GM11168 (cell line): ENCODE measurements at regions not wholly inside any gene's neighbourhood (a gene's known extent, or its start where the extent isn't known, plus 50 kb on each side); places are given as distances from the start of the nearest gene placed in this dataset.

Experiments
- in situ Hi-C: fragments of 300-500 bp; cut with MboI; formaldehyde crosslinking; loops from one replicate; pipeline ENCODE4 v1.12.0; 2022; ENCODE audit warnings: low sequenced_read_pairs; ENCODE audit not compliant: unreplicated experiment

GRCh38 chr10:65684896-65685295 lies 1240.9 kb upstream of the LRRTM3 start:
- in situ Hi-C loops = no loop called here

GRCh38 chr10:65701168-65701776 lies 1224.6 kb upstream of the LRRTM3 start:
- in situ Hi-C loops = no loop called here

- in situ Hi-C loops = no loop called here
Measured at GRCh38 chr10:65708057-65708456, 1217.8 kb upstream of the LRRTM3 start.

DNA sequence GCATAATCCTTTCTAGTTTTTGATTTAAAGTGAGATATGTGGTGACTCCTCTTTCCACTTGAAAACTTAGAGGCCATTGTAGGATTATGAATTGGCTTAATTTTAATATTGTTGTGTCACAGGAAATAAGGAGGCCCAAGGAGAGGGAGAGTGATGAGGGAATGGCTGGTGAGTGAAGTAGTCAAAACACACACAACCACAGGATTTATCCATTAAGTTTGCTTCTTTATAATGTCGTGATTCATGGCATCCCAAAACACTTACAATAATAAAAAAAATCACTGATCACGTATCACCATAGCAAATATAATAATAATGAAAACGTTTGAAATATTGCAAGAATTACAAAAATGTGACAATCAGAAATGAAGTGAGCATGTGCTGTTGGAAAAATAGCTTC lies 1215.5 kb upstream of the LRRTM3 start:
- in situ Hi-C loops = no loop called here

- in situ Hi-C loops = no loop called here
Measured at GRCh38 chr10:65719790-65720189, 1206.0 kb upstream of the LRRTM3 start.

DNA sequence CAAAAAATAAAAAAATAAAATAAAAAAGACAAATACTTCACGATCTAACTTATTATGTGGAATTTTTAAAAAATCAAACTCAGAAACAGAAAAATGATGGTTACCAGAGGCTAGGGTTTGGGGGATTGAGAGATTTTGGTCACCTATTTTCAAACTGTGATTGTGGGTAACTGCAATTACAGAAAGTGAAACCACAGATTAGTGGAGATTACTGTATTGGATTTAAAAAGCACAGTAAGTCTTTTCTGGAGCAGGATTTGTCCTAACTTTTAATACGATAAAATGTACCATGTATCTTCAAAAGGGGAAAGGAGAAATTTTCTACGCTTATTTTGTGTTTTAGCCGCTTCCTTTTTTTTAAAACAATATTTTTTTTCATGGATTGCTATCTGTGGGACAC lies 1204.9 kb upstream of the LRRTM3 start:
- in situ Hi-C loops = no loop called here

GRCh38 chr10:65723525-65723924 lies 1202.3 kb upstream of the LRRTM3 start:
- in situ Hi-C loops = no loop called here

DNA sequence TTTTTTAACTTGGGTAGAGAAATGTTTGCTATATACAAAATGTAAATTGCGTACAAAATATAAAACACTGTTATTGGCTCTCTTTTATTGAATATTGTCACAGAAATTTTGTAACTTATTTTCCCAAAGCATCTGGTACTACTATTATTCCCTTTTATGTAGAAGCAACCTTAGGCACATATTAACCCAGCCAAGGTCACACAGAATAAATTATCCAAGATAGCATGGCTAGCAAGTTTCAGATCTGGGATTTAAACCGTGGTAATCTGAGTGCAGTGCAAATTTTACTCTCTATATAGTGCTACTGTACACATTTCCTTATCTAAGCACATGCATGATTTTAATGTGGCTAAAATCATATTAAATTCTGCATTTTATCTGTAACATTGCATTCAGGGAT lies 1190.5 kb upstream of the LRRTM3 start:
- in situ Hi-C loops = no loop called here

DNA sequence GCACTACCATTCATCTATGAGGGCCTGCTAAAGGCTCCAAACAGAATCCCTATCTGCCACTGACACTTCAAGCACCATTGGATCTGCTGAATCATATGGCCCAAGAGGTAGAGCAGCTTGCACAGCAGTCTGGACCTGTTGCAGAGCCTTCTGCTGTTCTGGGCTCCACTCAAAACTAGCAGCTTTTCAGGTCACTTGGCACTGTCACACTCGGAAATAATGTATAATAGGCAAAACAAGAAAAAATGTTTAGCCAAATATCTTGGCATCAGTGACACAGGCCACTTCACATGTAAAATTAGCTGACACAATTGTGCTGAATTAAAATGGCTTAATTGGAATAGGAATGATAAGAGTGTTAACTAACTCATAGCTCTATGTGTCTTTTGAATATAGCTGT lies 1182.9 kb upstream of the LRRTM3 start:
- in situ Hi-C loops = no loop called here

GRCh38 chr10:65751218-65751617 lies 1174.6 kb upstream of the LRRTM3 start:
- in situ Hi-C loops = no loop called here

- in situ Hi-C loops = no loop called here
Measured at GRCh38 chr10:65751896-65752295, 1173.9 kb upstream of the LRRTM3 start.

- in situ Hi-C loops = no loop called here
Measured at GRCh38 chr10:65753532-65753931, 1172.3 kb upstream of the LRRTM3 start.

DNA sequence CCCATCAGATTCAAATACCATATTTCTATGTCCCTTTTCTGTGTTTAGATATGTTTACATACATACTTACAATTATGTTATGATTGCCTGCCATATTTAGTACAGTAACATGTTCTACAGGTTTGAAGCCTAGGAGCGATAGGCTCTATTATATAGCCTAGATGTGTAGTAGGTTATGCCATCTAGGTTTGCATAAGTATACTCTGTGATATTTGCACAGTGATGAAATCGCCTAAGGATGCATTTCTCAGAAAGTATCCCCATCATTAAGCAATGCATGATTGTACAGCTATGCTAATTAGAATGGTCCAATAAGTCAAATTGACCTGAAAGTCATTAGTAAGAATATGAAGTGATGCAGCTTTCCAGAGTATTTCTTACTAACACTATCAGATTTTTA lies 1171.7 kb upstream of the LRRTM3 start:
- in situ Hi-C loops = no loop called here

DNA sequence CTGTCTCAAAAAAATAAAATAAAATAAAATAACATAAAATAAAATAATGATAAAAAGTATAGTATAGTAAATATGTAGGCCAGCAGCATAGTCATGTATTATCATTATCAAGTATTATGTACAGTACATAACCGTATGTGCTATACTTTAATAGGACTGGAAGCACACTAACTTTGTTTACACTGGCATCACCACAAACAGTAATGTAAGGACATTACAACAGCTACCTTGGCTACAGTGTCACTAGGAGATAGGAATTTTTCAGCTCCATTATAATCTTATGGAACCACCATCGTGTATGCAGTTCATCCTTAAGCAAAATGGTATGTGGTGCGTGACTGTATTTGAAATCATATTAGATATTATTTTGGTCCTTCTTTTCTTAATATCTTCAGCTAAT lies 1163.5 kb upstream of the LRRTM3 start:
- in situ Hi-C loops = no loop called here

- in situ Hi-C loops = no loop called here
Measured at GRCh38 chr10:65765006-65765541, 1160.8 kb upstream of the LRRTM3 start.

GRCh38 chr10:65769828-65770227 lies 1156.0 kb upstream of the LRRTM3 start:
- in situ Hi-C loops = no loop called here

- in situ Hi-C loops = no loop called here
Measured at GRCh38 chr10:65778753-65779152, 1147.1 kb upstream of the LRRTM3 start.

DNA sequence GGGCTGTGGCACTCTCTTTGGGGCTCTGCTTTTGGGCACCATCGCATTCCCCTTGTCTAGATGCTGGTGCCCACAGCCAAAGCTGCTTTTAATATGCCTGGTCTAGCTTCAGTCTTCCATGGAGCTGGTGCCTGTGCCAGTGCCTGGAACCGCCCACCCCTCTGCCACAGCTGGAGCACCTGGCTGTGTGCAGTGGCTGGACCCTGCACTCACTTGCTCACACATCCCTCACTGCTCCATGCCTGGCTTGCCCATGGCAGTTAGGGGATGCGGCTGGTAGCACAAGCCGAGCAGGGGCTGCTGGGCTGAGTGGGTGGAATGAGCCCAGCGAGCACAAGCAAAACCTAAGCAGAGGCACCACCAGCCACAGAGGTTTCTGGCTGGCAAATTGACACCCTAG lies 1145.9 kb upstream of the LRRTM3 start:
- in situ Hi-C loops = loop anchor here (10.0 kb wide), 1 partner anchor 85 kb away; no protein-coding TSS in a partner anchor

DNA sequence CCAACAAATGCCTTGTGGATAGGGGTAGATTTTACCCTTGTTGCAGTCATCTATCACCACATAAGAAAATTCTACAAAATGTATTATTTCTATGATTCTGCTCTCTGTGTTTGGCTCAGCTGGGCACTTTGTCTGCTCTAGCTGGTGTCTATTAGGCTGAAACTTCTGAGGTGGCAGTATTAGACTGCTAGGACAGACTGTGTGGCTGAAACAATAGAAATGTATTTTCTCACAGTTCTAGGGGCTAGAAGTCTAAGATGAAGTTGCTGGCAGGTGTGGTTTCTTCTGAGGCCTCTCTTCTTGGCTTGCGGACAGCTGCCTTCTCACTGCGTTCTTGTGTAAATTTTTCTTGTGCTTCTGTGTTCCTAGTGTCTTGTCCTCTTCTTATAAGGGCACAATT lies 1139.6 kb upstream of the LRRTM3 start:
- in situ Hi-C loops = loop anchor here (10.0 kb wide), 1 partner anchor 79 kb away; no protein-coding TSS in a partner anchor

DNA sequence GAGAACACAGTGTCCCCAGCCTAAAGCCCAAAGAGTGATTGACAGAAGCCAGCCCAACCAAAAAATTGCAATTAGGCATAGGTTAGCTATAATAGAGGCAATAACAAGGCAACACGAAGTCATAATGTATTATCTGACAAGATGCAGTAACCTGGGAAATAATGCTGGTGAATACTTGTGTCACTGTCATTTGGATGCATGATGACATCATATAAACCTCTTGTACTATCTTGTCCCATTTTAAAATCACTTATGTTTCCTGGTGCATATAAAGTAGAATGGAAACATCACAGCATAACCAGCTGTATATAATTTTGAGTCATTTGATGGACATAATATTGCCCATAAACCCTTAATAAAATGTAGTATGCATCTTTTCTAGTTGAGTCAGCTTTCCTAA lies 1138.3 kb upstream of the LRRTM3 start:
- in situ Hi-C loops = loop anchor here (10.0 kb wide), 1 partner anchor 77 kb away; no protein-coding TSS in a partner anchor

DNA sequence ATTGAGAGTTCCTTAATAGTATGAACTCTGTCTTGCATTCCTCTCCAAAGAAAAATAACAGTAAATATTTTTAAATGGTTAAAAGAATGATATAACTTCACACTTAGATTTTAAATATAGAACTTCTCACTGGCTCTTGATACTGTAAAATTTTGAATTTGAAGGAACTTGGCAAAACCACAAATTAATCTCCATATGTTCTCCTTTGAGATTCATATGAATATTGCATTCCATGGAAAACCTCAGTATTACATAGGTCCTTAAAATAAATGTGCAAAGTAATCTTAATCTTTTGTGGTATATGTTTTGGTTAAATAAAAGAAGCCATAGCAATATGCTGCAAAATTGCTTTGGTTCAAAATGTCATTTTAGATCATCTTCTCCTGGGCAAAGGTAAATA lies 1137.6 kb upstream of the LRRTM3 start:
- in situ Hi-C loops = loop anchor here (10.0 kb wide), 1 partner anchor 77 kb away; no protein-coding TSS in a partner anchor

DNA sequence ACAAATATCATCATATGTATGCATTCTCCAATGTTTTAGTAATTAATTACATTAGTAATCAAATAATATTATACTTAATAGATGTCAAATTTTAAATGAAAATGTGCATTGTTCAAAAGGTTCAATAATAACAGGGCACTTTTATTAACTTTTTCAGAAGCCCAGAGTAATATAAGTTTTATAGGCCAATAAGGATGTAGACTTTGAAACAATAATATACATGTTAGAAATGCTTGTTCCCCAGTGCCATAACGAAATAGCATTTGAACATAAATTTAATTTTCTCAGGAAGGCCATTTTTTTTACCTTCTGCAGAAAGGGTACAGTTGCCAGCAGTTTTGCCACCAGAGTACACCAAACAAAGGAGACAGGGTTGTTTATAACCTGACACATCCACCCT lies 1133.9 kb upstream of the LRRTM3 start:
- in situ Hi-C loops = no loop called here
